Neural progenitor cell (in vitro differentiated cells): ENCODE measurements at regions not wholly inside any gene's neighbourhood (a gene's known extent, or its start where the extent isn't known, plus 50 kb on each side); places are given as distances from the start of the nearest gene placed in this dataset.

Source experiments
- DNase-seq: peaks from one replicate; pipeline ENCODE4 v3.0.0-alpha.2; 2016; ENCODE audit warnings: low spot score
- H2AFZ ChIP-seq: fragments of 200-600 bp; sonication (generic); replicated peaks from 2 replicates; pipeline ENCODE4 v1.6.1; 2016; ENCODE audit warnings: antibody characterized with exemption
- H3F3A ChIP-seq: fragments of 200-600 bp; sonication (generic); 2 replicates; pipeline ENCODE4 v1.6.1; 2016; ENCODE audit warnings: antibody characterized with exemption, low read depth
- H3K27ac ChIP-seq: fragments of 200-600 bp; sonication (generic); 2 replicates; pipeline ENCODE4 v1.5.1; 2016; ENCODE audit warnings: mild to moderate bottlenecking
- H3K27me3 ChIP-seq: fragments of 200-600 bp; sonication (generic); 2 replicates; pipeline ENCODE4 v1.6.1; 2016; ENCODE audit warnings: mild to moderate bottlenecking, moderate library complexity
- H3K36me3 ChIP-seq: fragments of 200-600 bp; sonication (generic); 2 replicates; pipeline ENCODE4 v1.5.1; 2016
- H3K4me1 ChIP-seq: fragments of 200-600 bp; sonication (generic); 2 replicates; pipeline ENCODE4 v1.6.1; 2016; ENCODE audit warnings: mixed run types
- H3K4me2 ChIP-seq: fragments of 200-600 bp; sonication (generic); 2 replicates; pipeline ENCODE4 v1.6.1; 2016
- H3K4me3 ChIP-seq: fragments of 200-600 bp; sonication (generic); 2 replicates; pipeline ENCODE4 v1.5.1; 2016
- H3K79me2 ChIP-seq: fragments of 200-600 bp; sonication (generic); 2 replicates; pipeline ENCODE4 v1.6.1; 2016; ENCODE audit warnings: low read depth
- H3K9ac ChIP-seq: fragments of 200-600 bp; sonication (generic); 2 replicates; pipeline ENCODE4 v1.6.1; 2016
- H3K9me3 ChIP-seq: fragments of 200-600 bp; sonication (generic); 2 replicates; pipeline ENCODE4 v1.5.1; 2016; ENCODE audit warnings: low read depth
- H4K20me1 ChIP-seq: fragments of 200-600 bp; sonication (generic); 2 replicates; pipeline ENCODE4 v1.6.1; 2016; ENCODE audit warnings: low read depth
- H3K27ac Mint-ChIP-seq: 3 replicates; pipeline ENCODE4 v1.8.0; 2021; ENCODE audit warnings: mixed read lengths
- H3K27me3 Mint-ChIP-seq: 2 replicates; pipeline ENCODE4 v1.8.0; 2022; ENCODE audit warnings: low read depth, mild to moderate bottlenecking, inconsistent platforms, moderate library complexity, mixed read lengths; ENCODE audit not compliant: insufficient read depth
- H3K36me3 Mint-ChIP-seq: 3 replicates; pipeline ENCODE4 v1.8.0; 2021; ENCODE audit warnings: mixed read lengths
- H3K4me1 Mint-ChIP-seq: 3 replicates; pipeline ENCODE4 v1.8.0; 2021; ENCODE audit warnings: mixed read lengths
- H3K4me3 Mint-ChIP-seq: 3 replicates; pipeline ENCODE4 v1.8.0; 2021; ENCODE audit warnings: mild to moderate bottlenecking, moderate library complexity, mixed read lengths
- H3K9me3 Mint-ChIP-seq: 3 replicates; pipeline ENCODE4 v1.8.0; 2020; ENCODE audit warnings: mixed read lengths
- EZH2 ChIP-seq: fragments of 200-600 bp; sonication (generic); IDR thresholded peaks from 2 replicates; pipeline ENCODE4 v1.6.1; 2017; ENCODE audit warnings: antibody characterized with exemption, mild to moderate bottlenecking, moderate library complexity
- EZH2phosphoT487 ChIP-seq: fragments of 200-600 bp; sonication (generic); IDR thresholded peaks from 2 replicates; pipeline ENCODE4 v1.6.1; 2017; ENCODE audit warnings: antibody characterized with exemption
- TF ChIP-seq, protein P1 (sequence below): fragments of 200-600 bp; sonication (generic); IDR thresholded peaks from 2 replicates; pipeline ENCODE4 v1.5.1; 2017; ENCODE audit warnings: antibody characterized with exemption, mild to moderate bottlenecking

DNA sequence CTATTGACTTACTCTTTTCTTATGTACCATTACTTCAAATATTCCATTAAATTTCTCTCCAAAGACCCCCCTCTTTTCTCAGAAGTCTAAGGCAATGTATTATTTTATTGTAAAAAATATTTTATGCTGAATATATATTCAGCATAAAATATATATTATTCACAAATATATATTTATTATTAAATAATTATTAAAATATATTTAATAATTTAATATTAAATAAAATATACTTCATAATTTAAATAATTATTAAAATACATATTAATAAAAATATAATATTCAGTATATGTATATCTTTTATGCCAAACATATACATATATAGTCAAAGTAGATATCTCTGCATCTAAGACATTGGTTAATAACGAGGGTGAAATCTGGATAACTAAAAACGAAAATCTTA lies 418.4 kb downstream of the GASK1B start:
- no peaks in the 10 kb centered on the region for H3K4me1 Mint-ChIP-seq
- H3K9ac ChIP-seq = no peak overlapping the region
- H3K27ac ChIP-seq = no peak overlapping the region
- H3K9me3 Mint-ChIP-seq = peaks cover 4% of the 10 kb centered on the region
- no peak overlapping the region for H3K4me2 ChIP-seq
- H3K27me3 Mint-ChIP-seq = no peaks in the 10 kb centered on the region
- no peaks in the 10 kb centered on the region for H3K4me1 ChIP-seq
- DNase-seq = no peak
- H2AFZ ChIP-seq = no peak overlapping the region
- no peaks in the 10 kb centered on the region for H3K36me3 ChIP-seq
- H3K4me3 Mint-ChIP-seq = no peak overlapping the region
- H3F3A ChIP-seq = no peaks in the 10 kb centered on the region
- H3K36me3 Mint-ChIP-seq = no peaks in the 10 kb centered on the region
- no peaks in the 10 kb centered on the region for H3K9me3 ChIP-seq
- no peaks in the 10 kb centered on the region for H4K20me1 ChIP-seq
- no peaks in the 10 kb centered on the region for H3K79me2 ChIP-seq
- no peak overlapping the region for H3K4me3 ChIP-seq
- no peak for TF ChIP-seq EZH2phosphoT487
- H3K27ac Mint-ChIP-seq = no peak overlapping the region
- no peaks in the 10 kb centered on the region for H3K27me3 ChIP-seq

DNA sequence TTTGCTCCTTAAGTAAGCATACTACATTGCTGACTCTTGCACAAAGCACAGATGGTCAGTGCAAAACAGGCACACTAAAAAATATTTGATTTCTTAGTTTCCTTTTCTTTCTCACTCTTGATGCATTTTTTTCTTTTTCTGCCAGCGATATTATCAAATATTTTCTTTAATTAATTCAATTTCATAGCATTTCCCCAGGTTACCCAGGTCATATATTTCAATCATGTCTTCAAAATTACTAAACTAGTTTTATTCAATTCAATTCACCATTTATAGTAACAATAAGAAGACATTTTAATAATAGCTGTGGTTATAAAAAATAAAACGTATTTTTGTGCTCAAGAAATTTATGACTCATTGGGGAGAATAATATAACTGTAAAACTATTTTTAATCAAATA lies 421.2 kb downstream of the GASK1B start:
- no peaks in the 10 kb centered on the region for H3K36me3 Mint-ChIP-seq

DNA sequence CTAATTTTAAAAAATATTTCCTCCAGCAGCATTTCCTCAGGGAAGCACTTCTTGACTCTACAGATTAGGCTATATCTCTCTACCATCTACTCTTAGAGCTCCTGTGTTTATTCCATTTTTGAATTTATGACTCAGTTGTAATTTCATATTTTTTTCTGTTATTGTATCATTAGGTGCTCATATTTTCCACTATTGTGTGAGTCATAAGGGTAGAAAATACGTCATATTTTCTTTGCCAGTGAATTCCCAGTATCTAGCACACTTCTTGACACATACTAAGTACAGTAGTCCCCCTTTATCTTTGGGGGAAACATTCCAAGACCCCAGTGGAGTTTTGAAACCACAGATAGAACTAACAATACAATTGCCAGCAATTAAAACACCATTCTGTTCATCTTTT lies 431.2 kb downstream of the GASK1B start:
- Histone ChIP-seq H2AFZ (no peak overlapping the region), H3K27me3 (no peaks in the 10 kb centered on the region), H3K4me2 (no peak overlapping the region), H3K36me3 (no peaks in the 10 kb centered on the region), H3K4me3 (no peak overlapping the region), H3K4me1 (no peaks in the 10 kb centered on the region), H3F3A (no peaks in the 10 kb centered on the region), H3K79me2 (no peaks in the 10 kb centered on the region), H3K9ac (no peak overlapping the region), H3K9me3 (no peaks in the 10 kb centered on the region), H3K27ac (no peak overlapping the region), H4K20me1 (no peaks in the 10 kb centered on the region)
- Mint-ChIP-seq H3K4me1 (no peaks in the 10 kb centered on the region), H3K9me3 (no peaks in the 10 kb centered on the region), H3K36me3 (no peaks in the 10 kb centered on the region), H3K27ac (no peak overlapping the region), H3K27me3 (no peaks in the 10 kb centered on the region), H3K4me3 (no peak overlapping the region)
- TF ChIP-seq EZH2phosphoT487 (no peak), EZH2 (no peak)
- TF ChIP-seq, protein P1, sequence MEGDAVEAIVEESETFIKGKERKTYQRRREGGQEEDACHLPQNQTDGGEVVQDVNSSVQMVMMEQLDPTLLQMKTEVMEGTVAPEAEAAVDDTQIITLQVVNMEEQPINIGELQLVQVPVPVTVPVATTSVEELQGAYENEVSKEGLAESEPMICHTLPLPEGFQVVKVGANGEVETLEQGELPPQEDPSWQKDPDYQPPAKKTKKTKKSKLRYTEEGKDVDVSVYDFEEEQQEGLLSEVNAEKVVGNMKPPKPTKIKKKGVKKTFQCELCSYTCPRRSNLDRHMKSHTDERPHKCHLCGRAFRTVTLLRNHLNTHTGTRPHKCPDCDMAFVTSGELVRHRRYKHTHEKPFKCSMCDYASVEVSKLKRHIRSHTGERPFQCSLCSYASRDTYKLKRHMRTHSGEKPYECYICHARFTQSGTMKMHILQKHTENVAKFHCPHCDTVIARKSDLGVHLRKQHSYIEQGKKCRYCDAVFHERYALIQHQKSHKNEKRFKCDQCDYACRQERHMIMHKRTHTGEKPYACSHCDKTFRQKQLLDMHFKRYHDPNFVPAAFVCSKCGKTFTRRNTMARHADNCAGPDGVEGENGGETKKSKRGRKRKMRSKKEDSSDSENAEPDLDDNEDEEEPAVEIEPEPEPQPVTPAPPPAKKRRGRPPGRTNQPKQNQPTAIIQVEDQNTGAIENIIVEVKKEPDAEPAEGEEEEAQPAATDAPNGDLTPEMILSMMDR = no peak
- DNase-seq = no peak

More for the DNA sequence above, 421.2 kb downstream of the GASK1B start:
- TF ChIP-seq EZH2phosphoT487 = no peak
- TF ChIP-seq, protein P1 = no peak
- TF ChIP-seq EZH2 = no peak
- no peaks in the 10 kb centered on the region for H3F3A ChIP-seq
- no peak overlapping the region for H3K4me2 ChIP-seq
- H3K27me3 ChIP-seq = no peaks in the 10 kb centered on the region
- H3K4me1 ChIP-seq = no peaks in the 10 kb centered on the region
- no peaks in the 10 kb centered on the region for H3K79me2 ChIP-seq
- DNase-seq = no peak
- no peak overlapping the region for H2AFZ ChIP-seq
- Mint-ChIP-seq H3K9me3 (peaks cover 2% of the 10 kb centered on the region), H3K4me1 (no peaks in the 10 kb centered on the region), H3K4me3 (no peak overlapping the region), H3K27ac (no peak overlapping the region), H3K27me3 (no peaks in the 10 kb centered on the region)
- H3K9ac ChIP-seq = no peak overlapping the region
- no peaks in the 10 kb centered on the region for H4K20me1 ChIP-seq
- no peak overlapping the region for H3K4me3 ChIP-seq
- no peak overlapping the region for H3K27ac ChIP-seq
- no peaks in the 10 kb centered on the region for H3K9me3 ChIP-seq
- H3K36me3 ChIP-seq = no peaks in the 10 kb centered on the region

DNA sequence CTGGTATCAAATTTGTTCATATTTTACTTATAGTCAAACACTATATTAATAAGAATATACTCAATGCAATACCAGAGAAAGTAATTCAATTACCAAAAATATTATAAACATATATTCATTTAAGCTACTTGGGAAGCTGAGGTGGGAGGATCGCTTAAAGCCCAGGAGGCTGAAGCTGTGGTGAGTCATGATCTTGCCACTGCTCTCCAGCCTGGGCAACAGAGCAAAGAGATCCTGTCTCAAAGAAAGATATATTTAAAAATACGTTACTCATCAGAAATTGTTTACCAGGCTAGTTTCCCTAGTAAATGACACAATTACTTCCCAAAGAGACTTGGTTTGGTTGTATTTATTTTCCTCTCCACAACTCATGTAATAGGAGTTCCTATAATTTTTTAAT lies 433.6 kb downstream of the GASK1B start:
- H3K9ac ChIP-seq = no peak overlapping the region
- H3K4me3 Mint-ChIP-seq = no peak overlapping the region
- H3K27ac ChIP-seq = no peak overlapping the region
- H3K9me3 ChIP-seq = no peaks in the 10 kb centered on the region
- no peaks in the 10 kb centered on the region for H3K36me3 ChIP-seq
- no peaks in the 10 kb centered on the region for H3K27me3 Mint-ChIP-seq
- H3K9me3 Mint-ChIP-seq = no peaks in the 10 kb centered on the region
- no peaks in the 10 kb centered on the region for H3K4me1 ChIP-seq
- H2AFZ ChIP-seq = no peak overlapping the region
- no peak overlapping the region for H3K27ac Mint-ChIP-seq
- H3K27me3 ChIP-seq = no peaks in the 10 kb centered on the region
- no peaks in the 10 kb centered on the region for H3F3A ChIP-seq
- no peaks in the 10 kb centered on the region for H3K79me2 ChIP-seq
- no peak overlapping the region for H3K4me2 ChIP-seq
- TF ChIP-seq EZH2phosphoT487 = no peak
- DNase-seq = no peak
- H3K4me1 Mint-ChIP-seq = no peaks in the 10 kb centered on the region
- no peaks in the 10 kb centered on the region for H3K36me3 Mint-ChIP-seq
- no peaks in the 10 kb centered on the region for H4K20me1 ChIP-seq
- no peak overlapping the region for H3K4me3 ChIP-seq
